K562 (cell line): ENCODE measurements at regions not wholly inside any gene's neighbourhood (a gene's known extent, or its start where the extent isn't known, plus 50 kb on each side); places are given as distances from the start of the nearest gene placed in this dataset.

Source experiments
- YY1 ChIP-seq, 3 experiments: IDR thresholded peaks; 2 replicates each; pipeline ENCODE4 v1.6.1; 2011; ENCODE audit warnings: low read length in 2 of 3, mild to moderate bottlenecking in 2 of 3, moderate library complexity in 2 of 3, borderline replicate concordance in 1 of 3, control low read depth in 1 of 3, low read depth in 1 of 3; ENCODE audit not compliant: insufficient read depth in 3 of 3, insufficient replicate concordance in 2 of 3, control insufficient read depth in 1 of 3, insufficient read length in 1 of 3; ENCODE audit errors: extremely low read depth in 1 of 3
- ZNF354B ChIP-seq: fragments of 250-450 bp; sonication (Bioruptor Pico); IDR thresholded peaks from 2 replicates; pipeline ENCODE4 v1.4.0; 2020

- TF ChIP-seq YY1 (IDR thresholded peaks at IDR 0.05; ENCODE audit: borderline replicate concordance in 1 of 3, control insufficient read depth in 1 of 3, extremely low read depth in 1 of 3, insufficient read depth in 3 of 3, insufficient read length in 1 of 3, insufficient replicate concordance in 2 of 3, low read depth in 1 of 3, low read length in 2 of 3) (no peak), ZNF354B (CRISPR knock-in tag) (no peak)
These were observed 93.5 kb upstream of the NFIA start for GRCh38 chr1:60988891-60989290.
